Sciatic nerve (tissue), 2 donors: ENCODE measurements at regions not wholly inside any gene's neighbourhood (a gene's known extent, or its start where the extent isn't known, plus 50 kb on each side); places are given as distances from the start of the nearest gene placed in this dataset.

Experiments
- ATAC-seq: fragments of 200-7000 bp; cut with Tn5 transposase; one replicate; pipeline ENCODE4 v1.9.1; 2020; ENCODE audit warnings: mild to moderate bottlenecking, moderate library complexity
- DNase-seq: peaks from one replicate; pipeline ENCODE4 v3.0.0-alpha.2; 2020; ENCODE audit warnings: low spot score
- intact Hi-C: fragments of 100-400 bp; cut with DNase I; formaldehyde crosslinking; loops from one replicate; pipeline ENCODE4 v1.14.2; 2022
- donor health status: DM: no; HTN: no; CAD: no.
- donor health status: DM: no; HTN: no; CAD: no.

GRCh38 chr6:44682987-44683779 lies 295.7 kb downstream of the CDC5L start:
- no peak for ATAC-seq
- peak; percentile 30 for DNase-seq
- intact Hi-C loops, result no loop called here

- intact Hi-C loops, result no loop called here
- ATAC-seq (no peak), DNase-seq (no peak)
These were observed 297.7 kb downstream of the CDC5L start for GRCh38 chr6:44685213-44685612.

- ATAC-seq (no peak), DNase-seq (no peak)
- intact Hi-C loops, result no loop called here
These were observed 308.6 kb downstream of the CDC5L start for GRCh38 chr6:44696099-44696498.

- ATAC-seq (no peak), DNase-seq (no peak)
- intact Hi-C loops, result no loop called here
These were observed 309.2 kb downstream of the CDC5L start for GRCh38 chr6:44696686-44697085.

- peak; percentile 63 for ATAC-seq
- no peak for DNase-seq
- intact Hi-C loops, result no loop called here
These were observed 309.8 kb downstream of the CDC5L start for GRCh38 chr6:44697327-44697726.

GRCh38 chr6:44698602-44699001 lies 311.1 kb downstream of the CDC5L start:
- DNase-seq (no peak), ATAC-seq (no peak)
- intact Hi-C loops, result no loop called here

- ATAC-seq (no peak), DNase-seq (no peak)
- intact Hi-C loops, result no loop called here
These were observed 311.6 kb downstream of the CDC5L start for GRCh38 chr6:44699082-44699481.

- ATAC-seq (no peak), DNase-seq (no peak)
- intact Hi-C loops, result no loop called here
These were observed 312.3 kb downstream of the CDC5L start for GRCh38 chr6:44699851-44700250.

GRCh38 chr6:44700422-44700821 lies 312.9 kb downstream of the CDC5L start:
- intact Hi-C loops, result no loop called here
- ATAC-seq (no peak), DNase-seq (no peak)

- DNase-seq (no peak), ATAC-seq (no peak)
- intact Hi-C loops, result no loop called here
These were observed 313.6 kb downstream of the CDC5L start for GRCh38 chr6:44701038-44701636.

GRCh38 chr6:44701637-44702101 lies 314.2 kb downstream of the CDC5L start:
- DNase-seq (no peak), ATAC-seq (no peak)
- intact Hi-C loops, result no loop called here

- ATAC-seq, result no peak
- intact Hi-C loops, result no loop called here
- DNase-seq, result no peak
These were observed 314.8 kb downstream of the CDC5L start for GRCh38 chr6:44702292-44702691.

GRCh38 chr6:44704240-44705150 lies 317.0 kb downstream of the CDC5L start:
- no peak for DNase-seq
- no peak for ATAC-seq
- intact Hi-C loops, result no loop called here

GRCh38 chr6:44705596-44705995 lies 318.1 kb downstream of the CDC5L start:
- DNase-seq (no peak), ATAC-seq (no peak)
- intact Hi-C loops, result no loop called here

- intact Hi-C loops, result no loop called here
- ATAC-seq (no peak), DNase-seq (no peak)
These were observed 318.5 kb downstream of the CDC5L start for GRCh38 chr6:44706011-44706410.

GRCh38 chr6:44708208-44708607 lies 320.7 kb downstream of the CDC5L start:
- intact Hi-C loops, result no loop called here
- DNase-seq (no peak), ATAC-seq (no peak)

GRCh38 chr6:44712353-44713111 lies 325.0 kb downstream of the CDC5L start:
- DNase-seq, result no peak
- no peak for ATAC-seq
- intact Hi-C loops, result no loop called here

- no peak for DNase-seq
- intact Hi-C loops, result no loop called here
- ATAC-seq, result peak; percentile 51
These were observed 327.7 kb downstream of the CDC5L start for GRCh38 chr6:44715188-44715587.

- DNase-seq, result no peak
- intact Hi-C loops, result no loop called here
- no peak for ATAC-seq
These were observed 328.4 kb downstream of the CDC5L start for GRCh38 chr6:44715925-44716324.
